ENCODE measurements at regions not wholly inside any gene's neighbourhood (a gene's known extent, or its start where the extent isn't known, plus 50 kb on each side); places are given as distances from the start of the nearest gene placed in this dataset.

- Histone ChIP-seq H3K27me3 (no peaks in the 10 kb centered on the region), H3K9me3 (no peaks in the 10 kb centered on the region), H3K4me1 (no peaks in the 10 kb centered on the region), H3K4me3 (no peak overlapping the region), H3K36me3 (no peaks in the 10 kb centered on the region), H3K27ac (no peak overlapping the region)
- no peak for DNase-seq (ENCODE audit: low spot score in 2 of 2)
- TF ChIP-seq CTCF (IDR thresholded peaks at IDR 0.05) = no peak
- no peak for TF ChIP-seq EP300 (IDR thresholded peaks at IDR 0.05)
- no peak for TF ChIP-seq POLR2A (IDR thresholded peaks at IDR 0.05)
- 70 to 71% methylated on average over 1 of the region's 1 CpG for WGBS, 2 donors
Measured at GRCh38 chr13:84136582-84136981, 254.3 kb upstream of the SLITRK1 start.

GRCh38 chr13:84132491-84132890, 250.2 kb upstream of the SLITRK1 start:
- H3K27ac ChIP-seq = no peak overlapping the region
- TF ChIP-seq POLR2A (IDR thresholded peaks at IDR 0.05) (no peak), CTCF (IDR thresholded peaks at IDR 0.05) (no peak), EP300 (IDR thresholded peaks at IDR 0.05) (no peak)
- H3K9me3 ChIP-seq = no peaks in the 10 kb centered on the region
- no peaks in the 10 kb centered on the region for H3K27me3 ChIP-seq
- no peaks in the 10 kb centered on the region for H3K36me3 ChIP-seq
- H3K4me3 ChIP-seq = no peak overlapping the region
- no peaks in the 10 kb centered on the region for H3K4me1 ChIP-seq
- DNase-seq (ENCODE audit: low spot score in 2 of 2) = no peak

DNA sequence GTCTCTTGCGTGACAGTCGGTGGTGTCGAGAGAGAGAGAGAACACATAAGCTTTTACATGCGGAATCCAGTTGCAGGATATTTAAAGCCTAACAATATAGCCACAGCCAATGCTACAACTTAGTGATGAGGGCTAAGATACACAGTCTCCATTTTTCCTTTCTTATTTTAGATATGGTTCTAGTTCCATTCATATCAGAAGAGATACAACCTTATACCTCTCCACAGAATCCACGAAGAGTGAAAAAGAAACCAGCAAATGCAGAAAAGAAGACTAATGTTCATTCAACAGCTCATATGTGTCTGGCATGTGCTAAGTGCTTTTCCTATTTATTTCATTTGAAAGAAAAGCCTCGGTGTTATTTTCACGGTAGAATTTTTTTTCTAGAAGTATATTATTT, 249.0 kb upstream of the SLITRK1 start:
- no peak for DNase-seq (ENCODE audit: low spot score in 2 of 2)
- H3K27ac ChIP-seq = no peak overlapping the region
- no peaks in the 10 kb centered on the region for H3K36me3 ChIP-seq
- no peak overlapping the region for H3K4me3 ChIP-seq
- WGBS, 2 donors = 91 to 93% methylated on average over 7 of the region's 7 CpGs
- H3K27me3 ChIP-seq = no peaks in the 10 kb centered on the region
- no peaks in the 10 kb centered on the region for H3K4me1 ChIP-seq
- H3K9me3 ChIP-seq = no peaks in the 10 kb centered on the region
- TF ChIP-seq CTCF (IDR thresholded peaks at IDR 0.05) = no peak

DNA sequence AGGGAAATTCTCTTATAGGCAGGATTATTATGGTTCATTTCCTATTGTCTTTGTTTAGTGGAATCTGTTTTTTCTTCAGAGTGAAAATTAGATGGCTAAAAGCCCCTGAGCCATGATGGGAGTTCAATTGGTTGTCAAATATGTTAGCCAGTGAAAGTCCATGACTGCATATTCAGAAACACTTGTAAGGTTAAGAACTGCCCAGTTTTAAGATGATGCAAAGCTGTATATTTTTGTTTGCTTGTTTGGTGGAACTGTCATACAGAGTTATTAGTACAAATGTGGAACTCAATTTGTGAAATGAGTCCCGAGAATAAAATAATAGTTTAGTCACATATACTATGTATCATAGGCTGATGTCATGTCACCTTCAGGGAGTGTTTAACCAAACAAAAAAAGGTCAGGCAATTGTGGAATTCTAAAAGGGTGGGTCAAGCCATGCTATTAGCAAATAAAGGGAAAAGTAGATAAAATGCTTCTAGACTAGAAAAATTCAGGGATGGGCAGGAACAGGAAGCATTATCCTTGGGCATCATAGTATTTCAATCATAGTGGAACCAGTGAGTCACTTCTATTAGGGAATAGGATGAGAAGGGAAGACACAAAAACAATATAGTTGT, 248.3 kb upstream of the SLITRK1 start:
- no peaks in the 10 kb centered on the region for H3K4me1 ChIP-seq
- H3K27me3 ChIP-seq = no peaks in the 10 kb centered on the region

DNA sequence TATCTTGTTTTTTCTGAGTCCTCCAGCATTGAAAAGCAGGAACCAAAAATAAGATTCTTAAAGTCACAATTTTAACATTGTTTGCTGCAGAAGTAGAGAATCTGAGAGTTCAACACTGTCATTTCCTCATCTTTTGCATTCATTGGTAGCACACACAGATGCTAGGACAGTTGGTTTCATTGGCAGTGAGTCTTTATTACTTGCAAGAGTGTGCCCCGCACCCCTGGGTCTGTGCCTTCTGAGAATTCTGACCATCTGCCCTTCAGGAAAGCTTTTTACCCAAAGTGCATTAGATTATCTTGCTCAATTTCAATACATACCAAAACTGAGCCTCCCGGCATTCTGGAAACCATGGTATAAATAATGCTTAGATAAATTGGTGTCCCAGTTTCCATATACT, 247.7 kb upstream of the SLITRK1 start:
- H3K4me1 ChIP-seq = no peaks in the 10 kb centered on the region
- no peaks in the 10 kb centered on the region for H3K36me3 ChIP-seq
- TF ChIP-seq CTCF (IDR thresholded peaks at IDR 0.05) = no peak
- no peak for TF ChIP-seq POLR2A (IDR thresholded peaks at IDR 0.05)
- no peak for TF ChIP-seq EP300 (IDR thresholded peaks at IDR 0.05)
- no peaks in the 10 kb centered on the region for H3K27me3 ChIP-seq
- no peak overlapping the region for H3K4me3 ChIP-seq
- 92 to 96% methylated on average over 2 of the region's 2 CpGs for WGBS, 2 donors
- H3K9me3 ChIP-seq = no peaks in the 10 kb centered on the region
- no peak overlapping the region for H3K27ac ChIP-seq
- no peak for DNase-seq (ENCODE audit: low spot score in 2 of 2)

More for the DNA sequence above, 248.3 kb upstream of the SLITRK1 start:
- no peak for DNase-seq (ENCODE audit: low spot score in 2 of 2)
- H3K9me3 ChIP-seq = no peaks in the 10 kb centered on the region
- 47 to 61% methylated on average over 1 of the region's 1 CpG for WGBS, 2 donors
- no peak overlapping the region for H3K4me3 ChIP-seq
- no peaks in the 10 kb centered on the region for H3K36me3 ChIP-seq
- no peak overlapping the region for H3K27ac ChIP-seq
- TF ChIP-seq EP300 (IDR thresholded peaks at IDR 0.05) = no peak
- no peak for TF ChIP-seq POLR2A (IDR thresholded peaks at IDR 0.05)
- no peak for TF ChIP-seq CTCF (IDR thresholded peaks at IDR 0.05)

Measured in tibial nerve (tissue), 4 donors.